Epithelial cell of esophagus (primary cell): ENCODE measurements at regions not wholly inside any gene's neighbourhood (a gene's known extent, or its start where the extent isn't known, plus 50 kb on each side); places are given as distances from the start of the nearest gene placed in this dataset.

Source experiments
- DNase-seq: peaks from one replicate; pipeline ENCODE4 v3.0.0; 2010; ENCODE audit warnings: low read depth
- H3K4me3 ChIP-seq: 2 replicates; pipeline ENCODE4 v1.5.1; 2011; ENCODE audit warnings: mild to moderate bottlenecking, low read length, control low read depth
- TF ChIP-seq, protein P1 (sequence below): IDR thresholded peaks from 2 replicates; pipeline ENCODE4 v1.5.1; 2011; ENCODE audit warnings: low read depth, mild to moderate bottlenecking, low read length, control low read depth, inconsistent platforms; ENCODE audit not compliant: insufficient read depth; ENCODE audit errors: missing control alignments

DNA sequence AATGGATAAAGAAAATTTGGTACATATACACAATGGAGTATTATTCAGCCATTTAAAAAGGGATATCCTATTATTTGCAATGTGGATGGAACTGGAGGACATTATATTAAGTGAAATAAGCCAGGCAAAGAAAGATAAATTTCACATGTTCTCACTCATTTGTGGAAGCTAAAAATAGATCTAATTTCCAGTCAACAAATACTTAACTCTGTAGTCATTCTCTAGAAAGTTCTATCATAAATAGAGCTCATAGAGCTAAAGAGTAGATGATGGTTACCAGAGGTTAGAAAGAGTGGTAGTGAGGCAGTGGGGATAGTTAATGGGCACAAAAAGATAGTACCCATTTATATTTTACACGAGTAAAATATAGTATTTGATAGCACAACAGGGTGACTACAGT is 104.2 kb upstream of the SLC13A1 start:
- H3K4me3 ChIP-seq, result no peak overlapping the region
- DNase-seq, result no peak
- TF ChIP-seq, protein P1, sequence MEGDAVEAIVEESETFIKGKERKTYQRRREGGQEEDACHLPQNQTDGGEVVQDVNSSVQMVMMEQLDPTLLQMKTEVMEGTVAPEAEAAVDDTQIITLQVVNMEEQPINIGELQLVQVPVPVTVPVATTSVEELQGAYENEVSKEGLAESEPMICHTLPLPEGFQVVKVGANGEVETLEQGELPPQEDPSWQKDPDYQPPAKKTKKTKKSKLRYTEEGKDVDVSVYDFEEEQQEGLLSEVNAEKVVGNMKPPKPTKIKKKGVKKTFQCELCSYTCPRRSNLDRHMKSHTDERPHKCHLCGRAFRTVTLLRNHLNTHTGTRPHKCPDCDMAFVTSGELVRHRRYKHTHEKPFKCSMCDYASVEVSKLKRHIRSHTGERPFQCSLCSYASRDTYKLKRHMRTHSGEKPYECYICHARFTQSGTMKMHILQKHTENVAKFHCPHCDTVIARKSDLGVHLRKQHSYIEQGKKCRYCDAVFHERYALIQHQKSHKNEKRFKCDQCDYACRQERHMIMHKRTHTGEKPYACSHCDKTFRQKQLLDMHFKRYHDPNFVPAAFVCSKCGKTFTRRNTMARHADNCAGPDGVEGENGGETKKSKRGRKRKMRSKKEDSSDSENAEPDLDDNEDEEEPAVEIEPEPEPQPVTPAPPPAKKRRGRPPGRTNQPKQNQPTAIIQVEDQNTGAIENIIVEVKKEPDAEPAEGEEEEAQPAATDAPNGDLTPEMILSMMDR, result no peak

DNA sequence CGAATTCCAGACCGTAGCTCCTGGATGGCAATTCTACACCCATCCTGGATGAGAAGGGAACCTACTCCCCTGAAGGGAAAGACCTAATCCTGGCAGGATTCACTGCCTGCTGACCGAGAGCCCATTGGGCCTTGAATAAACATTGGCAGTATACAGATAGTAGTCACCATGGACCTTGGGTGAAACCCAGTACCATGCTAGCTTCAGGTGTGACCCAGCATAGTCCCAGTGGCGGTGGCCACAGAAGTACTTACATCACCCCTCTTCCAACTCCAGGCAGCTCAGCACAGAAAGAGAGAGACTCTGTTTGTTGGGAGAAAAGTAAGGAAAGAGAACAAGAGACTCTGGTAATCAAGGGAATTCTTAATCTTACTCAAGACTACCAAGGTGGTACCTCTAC is 97.2 kb upstream of the SLC13A1 start:
- H3K4me3 ChIP-seq, result no peak overlapping the region
- TF ChIP-seq, protein P1, result no peak
- no peak for DNase-seq

DNA sequence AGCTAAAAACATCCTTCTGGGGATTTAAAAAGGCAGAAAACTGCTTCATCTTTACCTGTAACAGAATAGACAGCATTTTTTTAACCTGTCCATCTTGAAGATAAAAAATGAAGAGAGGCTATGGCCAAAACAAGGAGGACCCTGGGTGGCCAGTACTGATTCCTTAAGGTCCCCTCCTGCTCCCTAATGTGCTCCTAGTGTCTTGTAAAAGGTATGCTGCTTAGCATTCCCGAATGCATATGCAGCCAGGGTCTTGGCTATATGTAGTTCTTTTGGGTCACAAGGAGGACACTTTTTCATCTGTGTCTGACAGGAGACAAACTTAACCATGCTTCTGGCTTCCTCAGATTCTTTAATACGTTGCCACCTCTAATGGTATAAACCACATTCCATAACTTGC is 93.9 kb upstream of the SLC13A1 start:
- TF ChIP-seq, protein P1, result no peak
- no peak overlapping the region for H3K4me3 ChIP-seq

DNA sequence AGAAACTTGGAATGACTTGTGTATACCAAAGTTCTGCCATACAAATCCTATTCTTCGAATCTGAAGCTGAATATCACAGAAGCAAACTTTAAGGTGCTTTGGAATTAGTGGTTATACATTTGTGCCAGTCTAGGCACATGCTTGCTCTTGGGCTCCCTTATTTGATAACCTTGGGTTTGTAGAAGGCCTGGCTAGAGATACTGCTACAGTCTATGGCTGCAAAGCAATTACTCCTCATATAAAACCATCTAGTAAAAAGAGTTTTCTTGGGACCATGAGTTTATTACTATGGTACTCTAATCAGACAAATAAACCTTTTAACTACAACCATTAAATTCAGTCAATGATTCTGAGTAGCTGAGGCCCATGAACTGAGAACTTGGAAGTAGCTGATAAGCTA is 92.5 kb upstream of the SLC13A1 start:
- TF ChIP-seq, protein P1, result no peak
- H3K4me3 ChIP-seq, result no peak overlapping the region
- DNase-seq, result no peak

More for the DNA sequence above, 93.9 kb upstream of the SLC13A1 start:
- DNase-seq, result no peak

DNA sequence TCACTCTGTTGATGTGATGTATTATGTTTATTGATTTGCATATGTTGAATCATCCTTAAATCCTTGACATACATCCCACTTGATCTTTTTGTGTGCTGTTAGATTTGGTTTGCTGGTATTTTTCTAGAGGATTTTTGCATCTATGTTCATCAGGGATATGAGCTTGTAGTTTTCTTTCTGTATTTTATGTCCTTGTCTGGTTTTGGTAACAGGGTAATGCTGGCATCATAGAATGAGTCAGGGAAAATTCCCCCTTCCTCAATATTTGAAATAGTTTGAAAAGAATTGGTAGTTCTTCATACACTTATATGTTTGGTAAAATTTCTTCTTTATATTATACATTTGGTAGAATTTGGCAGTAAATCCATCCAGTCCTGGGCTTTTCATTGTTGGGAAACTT is 89.4 kb upstream of the SLC13A1 start:
- no peak for DNase-seq
- TF ChIP-seq, protein P1, result no peak
- H3K4me3 ChIP-seq, result no peak overlapping the region

DNA sequence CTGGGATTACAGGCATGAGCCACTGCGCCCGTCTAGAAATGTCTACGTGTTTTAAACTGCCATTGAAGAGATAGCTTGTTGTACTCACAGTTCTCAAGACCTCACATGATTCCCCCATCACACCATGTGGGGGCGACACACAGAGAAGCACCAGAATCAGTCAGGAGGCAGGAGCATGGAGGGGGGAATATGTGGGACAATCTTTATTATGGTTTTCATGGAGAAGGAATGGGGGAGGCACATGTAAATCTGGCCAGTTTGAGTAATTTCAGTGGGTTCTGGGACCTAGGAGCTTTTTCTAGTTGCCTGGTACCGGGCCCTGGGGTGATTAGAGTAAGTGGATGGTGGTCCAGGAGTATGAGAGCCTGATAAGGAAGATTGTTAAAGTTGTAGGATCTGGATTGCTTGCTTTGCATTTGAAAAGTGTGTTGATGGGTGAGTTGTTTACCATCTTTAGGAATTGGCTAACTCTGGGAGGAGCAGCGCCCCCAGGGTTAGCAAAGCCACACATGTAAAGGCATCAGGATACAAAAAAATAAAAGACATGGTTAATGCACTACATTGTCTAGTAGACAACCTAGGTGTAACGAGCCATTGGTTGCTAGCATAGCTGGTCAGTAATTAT is 85.4 kb upstream of the SLC13A1 start:
- no peak overlapping the region for H3K4me3 ChIP-seq
- TF ChIP-seq, protein P1, result no peak
- no peak for DNase-seq

DNA sequence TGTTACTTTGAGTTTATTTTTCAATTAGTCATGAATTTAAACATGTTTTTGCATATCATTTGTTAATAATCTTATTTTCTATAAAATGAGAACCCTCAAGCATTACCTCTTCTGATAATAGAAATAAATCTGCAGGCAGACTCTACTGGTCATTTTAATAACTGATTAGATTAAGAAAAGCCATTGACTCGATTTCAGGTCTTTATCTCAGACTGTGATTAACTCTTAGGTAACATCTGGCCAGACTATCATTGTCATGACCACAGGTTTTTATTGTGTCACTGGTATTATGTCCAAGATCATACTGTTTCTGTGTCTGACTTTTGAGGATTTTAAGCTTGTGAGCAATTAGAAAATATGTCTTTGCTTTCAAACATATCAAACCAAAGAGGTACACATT is 83.6 kb upstream of the SLC13A1 start:
- no peak for DNase-seq
- TF ChIP-seq, protein P1, result no peak
- no peak overlapping the region for H3K4me3 ChIP-seq
